ENCODE measurements at regions not wholly inside any gene's neighbourhood (a gene's known extent, or its start where the extent isn't known, plus 50 kb on each side); places are given as distances from the start of the nearest gene placed in this dataset.

GRCh38 chr6:41471064-41471895 is 74.9 kb upstream of the FOXP4 start:
- TF ChIP-seq POLR2A (IDR thresholded peaks at IDR 0.05) (no peak), CTCF (IDR thresholded peaks at IDR 0.05) (no peak)

All from upper lobe of left lung (tissue), 4 donors.